GM18520 (cell line): ENCODE measurements at regions not wholly inside any gene's neighbourhood (a gene's known extent, or its start where the extent isn't known, plus 50 kb on each side); places are given as distances from the start of the nearest gene placed in this dataset.
"Not testable (repeated sequence)": the region's sequence is repeated elsewhere in the genome, so short reads cannot be mapped to it uniquely, and the experiment has no call there.

Experiments
- ATAC-seq: cut with Tn5 transposase; IDR thresholded peaks from one replicate; pipeline ENCODE4 v1.9.1; 2021; ENCODE audit not compliant: unreplicated experiment

DNA sequence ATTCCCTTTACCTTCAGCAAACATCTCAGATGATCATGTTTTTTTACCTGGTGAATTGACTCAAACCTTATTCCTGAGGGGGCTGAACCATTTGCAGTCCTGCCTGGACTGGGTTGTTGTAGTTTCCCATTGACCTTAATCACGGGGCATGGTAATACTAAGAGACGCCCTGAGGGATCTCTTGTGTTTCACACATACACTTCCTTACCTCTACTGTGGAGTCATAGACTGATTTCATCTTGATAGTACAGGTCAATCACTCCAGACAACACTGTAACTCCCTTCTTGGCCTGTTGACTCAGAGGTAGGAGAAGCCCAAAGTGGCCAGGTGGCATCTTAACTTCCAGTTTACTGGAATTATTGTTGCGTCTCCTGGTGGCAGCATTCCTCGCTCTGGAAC, 1064.0 kb upstream of the PCDH10 start:
- no peak for ATAC-seq

DNA sequence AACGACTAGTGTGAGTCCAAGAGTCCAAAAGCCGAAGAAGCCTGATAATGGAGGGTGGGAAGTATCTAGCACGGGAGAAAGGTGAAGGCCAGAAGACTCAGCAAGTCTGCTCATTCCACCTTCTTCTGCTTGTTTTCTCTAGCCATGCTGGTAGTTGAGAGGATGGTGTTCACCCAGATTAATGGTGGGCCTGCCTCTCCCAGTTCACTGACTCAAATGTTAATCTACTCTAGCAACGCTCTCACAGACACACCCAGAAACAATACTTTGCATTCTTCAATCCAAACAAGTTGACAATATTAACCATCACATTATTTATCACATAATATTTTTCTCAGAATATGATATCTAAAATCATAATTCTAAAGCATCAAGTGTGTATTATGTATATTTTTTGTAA, 1055.1 kb upstream of the PCDH10 start:
- no peak for ATAC-seq

DNA sequence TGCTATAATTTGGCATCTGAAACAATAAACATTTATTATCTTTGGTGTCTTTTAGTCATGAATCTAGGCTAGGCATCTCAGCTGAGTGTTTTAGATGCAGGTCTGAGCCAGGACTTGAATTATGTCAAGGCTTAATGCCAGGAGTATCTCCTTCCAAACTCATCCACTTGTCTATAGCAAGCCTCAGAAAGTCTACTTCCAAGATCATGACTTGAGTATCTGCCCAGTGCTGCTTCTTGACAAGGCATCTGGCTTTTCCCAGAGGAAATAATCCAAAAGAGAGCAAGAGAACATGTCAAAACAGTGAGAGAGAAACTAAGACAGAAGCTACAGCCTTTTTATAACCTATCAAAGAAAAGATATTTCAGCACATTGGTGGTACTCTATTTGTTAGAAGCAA, 1052.1 kb upstream of the PCDH10 start:
- ATAC-seq = no peak

DNA sequence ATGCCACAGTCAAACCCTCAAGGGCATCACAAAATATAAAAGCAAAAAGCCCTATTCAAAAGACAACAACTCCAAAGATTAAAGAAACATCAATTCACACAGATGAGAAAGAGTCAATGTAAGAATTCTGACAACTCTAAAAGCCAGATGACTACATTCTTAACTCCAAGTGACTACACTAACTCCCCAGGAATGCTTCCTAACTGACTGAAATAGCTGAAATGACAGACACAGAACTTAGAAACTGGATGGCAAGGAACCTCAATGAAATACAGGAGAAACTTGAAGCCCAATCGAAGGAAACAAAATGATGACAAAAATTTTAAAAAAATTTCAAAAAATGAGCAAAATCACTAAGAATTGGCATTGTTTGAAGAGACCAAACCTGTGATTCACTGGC, 1047.6 kb upstream of the PCDH10 start:
- no peak for ATAC-seq

- no peak for ATAC-seq
These were observed 1040.3 kb upstream of the PCDH10 start for GRCh38 chr4:132108784-132109183.

- no peak for ATAC-seq
These were observed 1034.2 kb upstream of the PCDH10 start for GRCh38 chr4:132114885-132115284.

- not testable (repeated sequence) for ATAC-seq
These were observed 1026.4 kb upstream of the PCDH10 start for GRCh38 chr4:132122741-132123140.

DNA sequence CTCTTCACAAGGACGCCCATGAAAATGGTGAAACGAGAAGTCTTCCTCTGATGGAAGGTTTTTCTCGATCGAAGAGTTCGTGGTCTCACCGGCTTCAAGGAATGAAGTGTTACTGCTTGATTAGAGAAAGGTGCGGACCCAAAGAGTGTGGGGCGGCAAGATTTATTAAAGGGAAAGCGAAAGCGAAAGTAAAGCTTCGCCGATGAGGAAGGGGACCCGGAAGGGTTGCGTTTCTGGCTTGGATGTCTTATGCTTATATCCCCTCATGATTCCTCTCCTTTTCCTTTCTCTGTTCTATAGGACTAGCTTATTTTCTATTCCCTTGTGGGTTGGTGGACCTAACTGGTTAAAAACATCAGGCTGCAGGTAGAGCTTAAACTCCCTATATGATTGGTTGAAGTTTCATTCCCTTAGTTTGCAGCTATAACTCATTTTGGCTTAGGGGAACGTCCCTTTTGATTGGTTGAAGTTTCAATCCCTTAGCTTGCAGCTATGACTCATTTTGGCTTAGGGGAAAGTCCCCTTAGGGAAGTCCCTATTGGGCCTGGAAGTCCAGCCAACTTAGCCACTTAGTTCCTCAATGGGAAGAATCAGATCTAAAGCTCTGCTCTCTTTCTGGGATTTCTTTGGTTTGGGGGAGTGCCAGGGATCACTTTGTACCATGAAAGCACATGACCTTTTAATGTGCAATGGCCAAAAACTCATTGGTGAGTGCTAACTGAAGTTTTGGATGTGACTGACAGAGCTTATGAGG, 1025.0 kb upstream of the PCDH10 start:
- peak; percentile 56 for ATAC-seq

DNA sequence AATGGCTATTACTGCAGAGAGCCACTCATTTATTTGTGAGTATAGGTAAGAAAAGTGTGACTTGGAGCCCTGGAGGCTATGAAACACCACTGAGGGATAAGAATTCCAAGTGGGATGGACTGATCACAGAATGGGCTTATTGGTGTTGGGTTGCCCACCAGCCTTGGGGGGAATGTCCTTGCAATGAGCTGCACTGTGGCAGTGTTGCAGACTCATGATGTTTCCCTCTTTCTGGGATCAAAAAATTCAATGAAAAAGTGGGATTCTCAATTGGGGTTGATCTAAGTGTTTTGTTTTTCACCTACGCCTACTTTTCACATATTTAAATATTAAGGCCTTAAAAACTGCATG, 1024.5 kb upstream of the PCDH10 start:
- no peak for ATAC-seq

DNA sequence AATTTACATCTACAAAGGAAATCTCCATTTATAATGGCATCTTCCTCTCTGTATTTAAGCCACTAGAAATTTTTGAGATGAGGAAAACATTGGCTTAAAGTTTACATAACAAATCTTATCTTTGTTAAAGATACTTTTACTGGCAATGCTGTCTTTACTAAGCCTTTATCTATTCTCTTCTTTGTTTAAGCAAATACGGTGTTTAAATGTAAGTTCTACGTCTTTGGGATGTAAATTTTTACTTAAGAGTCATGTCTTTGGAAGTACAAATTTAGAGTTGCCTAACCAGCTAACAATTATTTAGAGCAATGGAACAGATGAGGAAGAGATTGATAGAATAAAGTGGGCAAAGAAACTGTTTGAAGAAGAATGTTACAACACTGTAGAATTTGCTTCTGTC, 1024.0 kb upstream of the PCDH10 start:
- no peak for ATAC-seq

GRCh38 chr4:132132433-132132832, 1016.7 kb upstream of the PCDH10 start:
- ATAC-seq = no peak

DNA sequence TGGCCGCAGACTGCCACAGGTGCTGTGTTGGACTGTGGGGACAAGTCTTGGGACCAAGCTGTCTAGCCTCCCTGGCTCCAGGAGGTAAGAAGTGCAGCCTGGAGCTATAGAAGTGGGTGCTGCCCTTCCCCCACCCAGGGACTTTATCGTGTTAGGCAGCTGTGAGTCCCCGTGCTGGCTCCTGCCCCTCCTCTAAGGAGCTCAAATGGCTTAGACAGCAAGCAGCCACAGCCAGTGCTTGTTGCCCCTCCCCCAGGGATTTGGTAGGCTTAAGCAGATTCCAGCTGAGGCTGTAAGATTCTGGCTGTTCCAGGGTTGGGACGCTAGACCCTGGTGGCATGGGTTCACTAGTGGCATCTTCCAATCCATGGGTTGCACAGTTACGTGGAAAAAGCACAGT, 979.4 kb upstream of the PCDH10 start:
- no peak for ATAC-seq

DNA sequence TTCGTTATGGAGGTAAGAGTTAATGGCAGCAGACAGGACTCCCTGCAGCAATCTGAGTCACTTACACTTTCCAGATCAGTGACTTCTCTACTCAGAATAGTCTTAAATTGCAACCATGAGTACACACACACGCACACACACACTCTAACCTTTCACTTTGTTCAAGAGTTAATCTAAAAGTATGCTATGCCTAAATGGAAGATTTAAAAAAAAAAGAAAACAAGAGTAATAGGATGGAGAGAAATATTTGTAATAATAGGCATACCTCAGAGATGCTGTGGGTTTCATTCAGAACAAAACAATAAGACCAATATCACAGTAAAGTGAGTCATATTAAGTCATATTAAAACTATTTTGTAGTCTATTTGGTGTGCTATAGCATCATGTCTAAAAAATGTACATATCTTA, 969.1 kb upstream of the PCDH10 start:
- no peak for ATAC-seq

DNA sequence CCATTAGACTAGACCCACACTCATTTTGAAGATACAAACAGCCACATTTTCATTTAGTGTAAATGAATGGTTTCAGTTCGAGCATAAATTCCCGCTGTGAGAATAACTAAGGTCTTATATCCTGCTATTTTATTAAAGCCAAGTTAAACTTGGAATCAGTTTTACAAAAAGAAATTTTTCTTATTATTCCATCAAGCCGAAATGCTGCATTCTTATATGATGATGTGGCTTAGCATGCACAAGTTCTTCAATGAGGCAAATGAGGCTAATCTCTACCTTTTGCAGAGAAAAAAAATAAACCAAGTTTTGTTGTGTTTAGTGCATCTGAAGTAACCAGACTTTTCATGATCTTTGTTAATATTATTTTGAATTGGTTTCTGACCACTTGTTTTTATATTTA, 953.9 kb upstream of the PCDH10 start:
- no peak for ATAC-seq

DNA sequence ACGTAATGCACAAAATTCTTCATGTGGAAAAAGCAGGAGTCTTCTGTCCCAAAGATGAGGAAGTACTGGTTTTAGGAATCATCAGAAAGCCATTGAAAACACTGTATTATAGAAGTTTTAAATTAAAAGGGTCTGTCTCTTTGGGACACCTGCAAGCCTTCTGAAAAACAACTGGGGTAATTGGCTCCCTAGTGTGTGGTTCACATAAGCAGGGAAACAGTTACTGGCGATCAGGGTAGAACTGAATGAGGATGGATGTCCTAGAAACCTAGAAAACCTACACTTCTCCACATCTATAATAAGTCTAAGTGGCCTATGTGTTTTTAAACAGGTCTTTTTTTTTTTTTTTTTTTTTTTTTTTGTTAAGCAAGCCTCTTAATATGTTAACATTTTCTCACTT, 945.5 kb upstream of the PCDH10 start:
- no peak for ATAC-seq

DNA sequence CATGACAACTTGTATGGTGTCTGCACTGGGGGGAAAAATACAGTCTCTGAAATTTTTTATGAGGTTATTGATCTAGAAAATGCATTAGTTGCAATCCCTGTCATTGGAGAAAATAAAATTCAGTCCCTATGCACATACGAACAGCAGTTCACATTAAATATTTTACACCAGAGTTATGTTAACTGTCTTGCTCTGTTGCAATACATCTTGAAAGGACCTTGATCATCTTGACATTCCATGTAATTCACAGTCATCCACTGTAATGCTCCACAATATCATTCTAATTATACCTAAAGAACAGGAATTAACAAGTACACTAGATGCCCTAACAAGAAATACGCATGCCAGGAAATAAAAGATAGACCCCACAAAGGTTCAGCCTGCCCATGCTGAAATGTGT, 934.6 kb upstream of the PCDH10 start:
- no peak for ATAC-seq

- ATAC-seq = no peak
These were observed 930.7 kb upstream of the PCDH10 start for GRCh38 chr4:132218406-132218805.

- no peak for ATAC-seq
These were observed 921.8 kb upstream of the PCDH10 start for GRCh38 chr4:132227151-132227856.

- not testable (repeated sequence) for ATAC-seq
These were observed 921.3 kb upstream of the PCDH10 start for GRCh38 chr4:132227857-132228165.

GRCh38 chr4:132228676-132229075, 920.4 kb upstream of the PCDH10 start:
- no peak for ATAC-seq

DNA sequence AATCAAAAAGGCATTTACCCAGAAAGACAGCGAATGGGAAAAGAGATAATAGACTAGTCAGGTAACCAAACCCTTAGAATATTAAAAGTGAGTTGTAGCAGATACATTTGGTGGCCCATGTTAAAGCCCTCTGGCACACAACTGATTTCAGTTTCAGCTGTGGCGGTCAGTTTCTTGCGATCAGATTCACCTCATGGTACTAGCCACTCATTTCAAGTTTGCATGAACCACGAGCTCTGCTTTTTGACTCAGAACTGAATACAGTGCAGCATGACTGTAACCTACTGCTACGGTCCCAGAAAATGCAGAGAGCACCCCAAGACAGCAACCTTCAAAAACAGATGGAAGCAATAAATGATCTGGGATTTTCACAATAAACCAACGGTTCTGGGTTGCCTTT, 919.1 kb upstream of the PCDH10 start:
- no peak for ATAC-seq

GRCh38 chr4:132238697-132239096, 910.4 kb upstream of the PCDH10 start:
- no peak for ATAC-seq

- no peak for ATAC-seq
These were observed 909.0 kb upstream of the PCDH10 start for GRCh38 chr4:132240081-132240480.
